ENCODE measurements at regions not wholly inside any gene's neighbourhood (a gene's known extent, or its start where the extent isn't known, plus 50 kb on each side); places are given as distances from the start of the nearest gene placed in this dataset.

DNA sequence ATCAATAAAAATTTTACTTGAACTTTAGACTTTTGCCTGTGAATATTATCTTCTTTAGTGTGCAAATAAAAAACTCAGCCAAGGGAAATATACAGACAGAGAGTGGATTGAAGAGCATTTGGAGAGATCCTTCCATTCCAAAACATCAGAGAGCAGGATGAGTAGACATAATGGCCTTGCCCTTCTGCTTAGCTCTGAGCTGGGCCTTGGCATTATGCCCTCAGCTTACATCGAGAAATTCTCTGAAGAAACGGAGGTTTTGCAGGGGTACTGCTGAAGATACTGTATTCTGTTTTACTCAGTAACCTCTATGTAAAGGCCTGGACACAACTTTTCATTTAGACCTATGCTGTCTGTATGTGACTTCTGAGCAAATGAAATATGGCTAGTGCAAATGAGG lies 317.4 kb downstream of the STIM2 start:
- TF ChIP-seq, protein P1, sequence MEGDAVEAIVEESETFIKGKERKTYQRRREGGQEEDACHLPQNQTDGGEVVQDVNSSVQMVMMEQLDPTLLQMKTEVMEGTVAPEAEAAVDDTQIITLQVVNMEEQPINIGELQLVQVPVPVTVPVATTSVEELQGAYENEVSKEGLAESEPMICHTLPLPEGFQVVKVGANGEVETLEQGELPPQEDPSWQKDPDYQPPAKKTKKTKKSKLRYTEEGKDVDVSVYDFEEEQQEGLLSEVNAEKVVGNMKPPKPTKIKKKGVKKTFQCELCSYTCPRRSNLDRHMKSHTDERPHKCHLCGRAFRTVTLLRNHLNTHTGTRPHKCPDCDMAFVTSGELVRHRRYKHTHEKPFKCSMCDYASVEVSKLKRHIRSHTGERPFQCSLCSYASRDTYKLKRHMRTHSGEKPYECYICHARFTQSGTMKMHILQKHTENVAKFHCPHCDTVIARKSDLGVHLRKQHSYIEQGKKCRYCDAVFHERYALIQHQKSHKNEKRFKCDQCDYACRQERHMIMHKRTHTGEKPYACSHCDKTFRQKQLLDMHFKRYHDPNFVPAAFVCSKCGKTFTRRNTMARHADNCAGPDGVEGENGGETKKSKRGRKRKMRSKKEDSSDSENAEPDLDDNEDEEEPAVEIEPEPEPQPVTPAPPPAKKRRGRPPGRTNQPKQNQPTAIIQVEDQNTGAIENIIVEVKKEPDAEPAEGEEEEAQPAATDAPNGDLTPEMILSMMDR (IDR thresholded peaks at IDR 0.05): no peak
- TF ChIP-seq POLR2AphosphoS5 (IDR thresholded peaks at IDR 0.05) (no peak), POLR2A (IDR thresholded peaks at IDR 0.05; ENCODE audit: low read depth) (no peak), EP300 (IDR thresholded peaks at IDR 0.05) (no peak)

Data from esophagus muscularis mucosa (tissue), 4 donors.